CD1c-positive myeloid dendritic cell (primary cell): ENCODE measurements at regions not wholly inside any gene's neighbourhood (a gene's known extent, or its start where the extent isn't known, plus 50 kb on each side); places are given as distances from the start of the nearest gene placed in this dataset.

Source experiments
- DNase-seq: peaks from one replicate; pipeline ENCODE4 v3.0.0-alpha.2; 2016; ENCODE audit errors: extremely low spot score

DNA sequence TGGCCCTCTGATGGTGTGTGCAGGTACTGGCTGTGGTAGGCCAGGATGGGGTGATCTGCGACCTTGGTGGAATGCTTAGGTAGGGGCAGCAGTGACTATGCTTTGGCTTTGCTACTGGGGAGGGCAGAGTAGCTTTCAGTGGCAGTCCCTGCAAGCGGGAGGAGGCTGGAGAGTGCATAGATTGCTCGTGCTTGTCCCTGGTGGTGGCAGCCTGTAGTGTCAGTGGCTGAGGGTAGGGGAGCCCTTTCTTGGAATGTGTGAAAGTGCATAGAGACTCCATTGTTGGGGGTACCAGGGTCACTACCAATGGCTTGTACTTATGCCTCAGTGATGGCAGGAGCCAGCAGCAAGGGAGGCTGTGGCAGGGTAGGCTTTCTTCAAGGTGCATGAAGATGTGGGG is 582.6 kb downstream of the MRPL39 start:
- DNase-seq: no peak

DNA sequence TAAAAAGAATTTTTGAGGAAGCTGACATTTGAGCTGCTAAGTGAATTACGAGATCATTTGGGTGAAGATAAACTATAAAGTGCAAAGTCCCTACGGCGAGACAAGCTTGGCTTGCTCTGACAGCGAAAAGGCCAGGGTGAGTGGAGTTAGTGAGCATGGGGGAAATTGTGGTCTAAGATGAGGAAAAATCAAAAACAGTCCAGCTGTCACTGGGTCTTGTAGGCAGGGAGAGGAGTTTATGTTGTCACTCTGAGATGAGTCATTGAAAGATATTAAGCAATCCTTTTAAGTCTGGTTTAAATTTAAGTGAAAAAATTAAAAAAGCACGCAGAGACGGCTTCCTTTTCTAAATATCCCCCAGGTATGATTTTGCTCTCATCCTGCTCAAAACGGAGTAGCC is 601.9 kb downstream of the MRPL39 start:
- peak; percentile 5 for DNase-seq

DNA sequence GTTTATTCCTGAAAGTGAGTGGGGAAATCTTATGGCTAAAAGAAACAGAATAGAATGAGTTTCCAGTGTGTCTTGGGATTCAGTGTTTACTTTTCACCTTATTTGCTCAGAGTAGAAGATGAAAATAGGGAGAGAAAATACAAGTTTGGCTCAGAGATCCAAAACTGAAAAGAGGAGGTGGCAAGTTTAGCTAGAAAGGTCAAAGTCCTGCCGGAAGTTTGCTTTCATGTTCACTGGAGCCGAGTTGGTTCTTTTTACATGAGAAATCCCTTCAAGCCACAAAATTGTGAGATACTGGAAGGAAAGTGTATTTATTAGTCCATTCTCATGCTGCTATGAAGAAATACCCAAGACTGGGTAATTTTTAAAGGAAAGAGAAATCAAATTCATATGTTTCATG is 604.6 kb downstream of the MRPL39 start:
- no peak for DNase-seq

DNA sequence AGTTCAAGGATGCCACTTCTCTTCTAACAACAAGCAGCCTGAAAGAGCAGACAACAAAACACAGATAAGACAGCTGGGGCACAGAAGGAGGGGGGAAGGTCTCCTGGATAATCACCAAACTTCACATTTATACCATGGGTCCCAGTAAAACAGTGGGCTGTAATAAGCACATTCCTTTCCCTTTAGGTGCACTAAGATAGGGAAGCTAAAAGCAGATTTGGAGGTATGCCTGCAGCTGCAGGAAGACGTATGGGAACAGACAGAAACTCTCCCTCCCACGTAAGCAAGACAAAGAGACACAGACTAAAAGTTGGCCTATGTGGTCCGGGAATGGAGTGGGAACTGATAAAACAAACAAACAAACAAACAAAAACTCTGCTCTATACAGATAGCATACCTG is 612.1 kb downstream of the MRPL39 start:
- DNase-seq: no peak

DNA sequence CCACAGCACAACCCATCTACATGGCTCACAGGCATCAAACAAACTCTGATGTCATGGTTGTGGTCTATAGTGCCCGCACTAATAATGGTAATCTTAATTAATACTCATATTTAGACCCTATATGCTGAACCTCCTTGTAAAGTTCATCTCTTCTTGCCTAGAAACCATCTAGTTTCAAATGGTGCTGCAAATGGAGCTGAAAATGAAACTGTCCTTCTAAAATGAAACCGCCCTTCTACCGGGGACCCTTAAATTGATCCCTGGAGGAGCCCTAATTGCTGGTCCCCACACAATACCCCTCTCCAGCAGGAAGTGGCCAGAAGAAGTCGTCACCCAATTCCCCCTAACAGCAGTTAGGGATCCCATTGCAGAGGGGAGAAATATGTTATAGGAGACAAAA is 612.6 kb downstream of the MRPL39 start:
- no peak for DNase-seq

DNA sequence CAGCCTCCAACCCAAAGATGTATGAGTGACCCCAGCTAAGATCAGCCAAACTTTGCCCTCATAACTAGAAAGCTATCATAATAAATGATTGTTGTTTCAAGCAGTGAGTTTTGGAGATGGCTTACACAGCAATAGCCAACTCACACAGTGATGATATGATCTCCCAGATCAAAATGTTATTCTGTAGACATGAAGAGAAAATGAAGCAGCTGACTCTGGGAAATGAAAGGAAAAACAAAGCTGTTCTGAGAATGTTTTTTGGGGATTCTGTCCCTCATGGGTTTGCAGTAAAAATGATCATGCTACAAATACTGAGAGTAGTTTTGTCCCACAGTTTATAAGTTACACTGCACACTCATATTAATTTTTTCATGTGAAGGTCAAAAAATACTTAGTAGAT is 617.8 kb downstream of the MRPL39 start:
- no peak for DNase-seq

DNA sequence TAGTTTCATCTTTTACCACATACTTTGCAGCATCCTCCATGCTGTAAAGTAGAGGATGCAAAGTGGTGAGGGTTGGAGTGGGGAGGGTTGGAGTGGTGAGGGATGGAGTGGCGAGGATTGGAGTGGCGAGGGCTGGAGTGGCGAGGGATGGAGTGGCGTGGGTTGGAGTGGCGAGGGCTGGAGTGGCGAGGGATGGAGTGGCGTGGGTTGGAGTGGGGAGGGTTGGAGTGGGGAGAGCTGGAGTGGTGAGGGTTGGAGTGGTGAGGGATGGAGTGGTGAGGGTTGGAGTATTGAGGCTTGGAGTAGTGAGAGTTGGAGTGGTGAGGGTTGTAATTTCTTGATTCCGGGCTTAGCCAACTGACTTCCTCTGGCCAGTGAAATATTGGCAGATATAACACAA is 618.3 kb downstream of the MRPL39 start:
- DNase-seq: no peak

DNA sequence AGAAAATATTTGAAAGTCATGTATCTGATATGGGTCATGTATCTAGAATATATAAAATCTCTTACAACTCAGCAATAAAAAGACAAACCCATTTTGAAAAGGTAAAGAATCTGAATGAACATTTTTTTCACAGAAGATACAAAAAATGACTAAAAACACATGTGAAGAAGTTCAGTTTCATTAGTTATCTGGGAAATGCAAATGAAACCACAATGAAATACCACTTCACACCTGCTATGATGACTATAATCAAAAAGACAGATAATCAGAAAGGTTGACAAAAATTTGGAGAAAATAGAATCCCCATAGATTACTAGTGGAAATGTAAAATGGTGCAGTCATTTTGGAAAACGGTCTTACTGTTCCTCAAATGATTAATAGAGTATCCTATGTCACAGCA is 631.0 kb downstream of the MRPL39 start:
- no peak for DNase-seq

DNA sequence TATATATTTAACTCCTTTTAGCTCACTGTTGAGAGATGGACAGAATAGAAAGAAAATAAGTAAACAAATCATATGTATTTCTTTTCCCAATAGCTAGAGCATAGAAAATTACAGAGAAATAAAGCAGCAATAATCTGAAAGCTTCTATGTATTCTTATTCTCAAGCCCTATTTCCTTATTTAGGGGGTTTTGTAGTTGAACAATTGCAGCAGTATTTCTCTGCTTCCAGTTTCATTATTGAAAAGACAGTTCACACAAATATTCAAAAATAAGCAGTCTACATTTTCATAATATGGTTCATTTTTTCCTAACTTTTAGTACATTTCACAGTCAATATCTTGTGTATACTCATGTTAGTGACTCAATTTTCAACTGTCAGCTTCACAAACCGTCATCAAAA is 638.2 kb downstream of the MRPL39 start:
- no peak for DNase-seq

DNA sequence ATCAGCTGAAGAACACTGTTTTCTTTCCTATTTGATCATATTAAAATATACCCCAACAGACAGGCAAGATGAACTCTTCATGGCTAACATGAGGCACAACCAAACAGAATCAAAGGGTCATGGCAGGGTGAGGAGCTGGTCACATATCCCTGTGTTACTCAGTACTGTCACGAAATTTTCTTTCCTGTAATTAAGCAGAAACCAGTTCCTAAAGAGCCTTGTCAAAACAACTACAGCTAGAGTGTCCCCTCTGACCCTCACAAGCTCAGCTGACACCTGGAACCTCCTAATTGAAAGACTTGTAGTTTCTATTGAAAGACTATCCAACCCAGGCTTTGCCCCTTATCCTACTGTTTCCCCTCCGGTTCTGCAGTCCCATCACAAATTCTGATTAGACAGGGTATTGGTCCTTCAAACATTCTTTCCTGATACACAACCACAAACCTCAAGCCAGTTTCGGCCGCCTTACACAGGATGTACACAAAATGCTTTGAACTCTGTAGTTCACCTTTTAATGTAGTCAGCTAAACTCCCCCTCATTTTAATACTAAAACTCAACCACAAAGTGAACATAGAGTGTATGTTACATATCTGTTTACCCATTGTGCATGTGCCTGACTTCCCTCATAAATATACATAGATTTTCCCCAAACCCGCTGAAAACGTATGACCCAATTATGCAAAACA is 651.9 kb downstream of the MRPL39 start:
- no peak for DNase-seq

DNA sequence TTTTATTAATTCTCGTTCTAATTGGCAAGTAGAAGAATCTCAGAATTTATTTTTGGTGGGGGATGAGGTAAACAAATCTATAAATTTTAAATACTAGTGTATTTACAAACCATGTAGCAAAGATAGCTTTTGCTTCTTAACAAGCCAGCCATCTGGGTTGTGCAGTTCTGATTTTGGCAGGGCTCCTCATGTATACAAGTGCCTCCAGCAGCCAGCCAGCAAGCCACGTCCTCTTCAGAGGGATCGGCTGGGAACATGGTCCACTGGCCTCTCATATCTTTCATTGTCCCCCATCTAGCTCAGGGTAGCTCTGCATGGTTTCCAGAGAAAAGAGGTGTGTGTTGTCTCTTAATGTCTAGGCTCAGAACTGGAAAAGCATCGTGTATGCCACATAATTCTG is 659.1 kb downstream of the MRPL39 start:
- DNase-seq: no peak

DNA sequence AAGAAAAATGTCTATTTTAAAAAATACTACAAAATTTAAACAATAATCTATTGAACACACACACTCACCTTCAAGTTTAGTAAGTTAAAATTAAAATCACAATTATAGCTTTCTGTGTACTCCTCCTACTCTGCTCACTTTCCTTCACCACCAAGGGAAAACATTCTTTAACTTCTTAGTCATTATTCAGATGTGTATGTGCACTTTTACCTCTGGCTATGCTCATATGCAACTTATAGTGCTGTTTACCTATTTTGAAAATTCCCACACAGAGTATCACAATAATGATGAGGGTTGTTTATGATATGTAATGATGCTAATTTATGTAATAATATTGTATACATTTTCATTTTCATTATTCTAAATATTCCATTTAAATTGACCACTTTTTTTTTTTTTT is 661.4 kb downstream of the MRPL39 start:
- no peak for DNase-seq

DNA sequence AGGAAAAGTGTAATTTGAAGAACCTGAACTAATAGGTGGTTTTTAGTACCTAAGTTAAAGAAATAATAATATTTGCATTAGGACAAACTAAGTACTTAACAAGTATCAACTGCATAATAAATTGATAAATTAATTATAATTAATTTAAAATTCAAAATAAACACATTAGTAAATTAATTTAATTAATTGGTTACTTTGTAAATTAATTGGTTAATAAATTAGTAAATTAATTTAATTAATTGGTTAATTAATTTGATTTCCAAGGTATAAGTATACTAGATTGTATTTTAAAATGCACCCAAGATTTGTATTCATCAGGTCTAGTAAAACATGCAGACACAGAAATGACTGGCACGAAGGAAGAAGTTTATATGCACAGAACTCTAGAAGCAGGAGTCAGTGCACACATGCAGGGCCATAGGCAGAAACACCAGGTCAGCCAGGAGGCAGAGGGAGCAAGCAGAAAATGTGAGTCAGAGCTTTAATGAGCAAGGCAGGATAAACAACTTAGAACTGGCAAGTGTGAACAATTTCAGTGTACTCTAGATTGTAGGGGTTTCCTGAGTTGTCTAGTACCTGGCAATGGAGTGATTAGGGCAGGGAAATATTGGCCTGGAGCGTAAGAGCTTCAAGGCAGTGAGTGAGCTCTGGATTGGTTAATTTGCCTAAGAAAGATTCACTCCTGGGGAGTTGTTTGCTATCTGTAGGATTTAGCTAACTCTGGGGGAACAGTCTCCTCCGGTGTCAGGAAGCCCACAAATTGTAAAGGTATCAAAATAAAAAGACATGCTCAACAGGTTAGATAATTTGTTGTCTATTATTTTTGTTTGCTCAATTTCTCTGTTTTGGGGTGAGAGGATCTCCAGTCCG is 665.7 kb downstream of the MRPL39 start:
- no peak for DNase-seq

DNA sequence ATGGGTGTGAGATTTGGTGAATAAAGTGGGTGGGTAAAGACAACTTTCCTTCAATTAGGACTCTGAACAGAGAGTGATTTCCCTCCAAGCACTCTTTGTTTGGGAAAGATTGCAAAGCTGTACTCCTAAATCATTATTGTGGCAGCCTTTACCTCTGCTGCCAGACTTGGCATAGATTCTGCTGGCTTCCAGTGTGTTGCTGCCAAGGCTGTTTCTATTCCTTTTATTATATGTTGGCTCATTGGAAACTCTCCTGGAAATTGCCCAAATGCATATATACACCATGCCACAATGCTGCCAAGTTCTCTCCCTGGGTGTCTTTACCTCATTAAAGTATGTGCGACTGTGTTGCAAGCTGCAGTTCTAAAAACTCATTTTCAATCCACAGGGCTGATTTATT is 668.0 kb downstream of the MRPL39 start:
- DNase-seq: no peak

DNA sequence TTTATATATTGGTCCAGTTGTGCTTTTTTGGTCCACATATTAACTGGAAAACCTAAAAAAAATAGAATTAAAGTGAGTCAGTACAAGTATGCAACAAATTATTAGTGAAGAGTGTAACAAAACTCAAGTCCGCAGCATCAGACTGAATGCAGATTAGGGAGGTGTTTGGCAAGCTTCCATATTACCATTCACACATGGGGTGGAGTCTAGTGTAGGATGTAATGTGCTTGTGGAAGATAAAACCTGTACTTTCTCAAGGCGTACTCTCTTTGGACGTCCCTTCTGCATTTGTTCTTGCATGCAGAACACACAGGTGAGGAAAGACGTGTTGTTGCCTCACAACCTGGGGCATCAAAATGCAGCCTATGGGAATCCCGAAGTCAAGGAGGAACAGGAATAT is 668.7 kb downstream of the MRPL39 start:
- DNase-seq: no peak

DNA sequence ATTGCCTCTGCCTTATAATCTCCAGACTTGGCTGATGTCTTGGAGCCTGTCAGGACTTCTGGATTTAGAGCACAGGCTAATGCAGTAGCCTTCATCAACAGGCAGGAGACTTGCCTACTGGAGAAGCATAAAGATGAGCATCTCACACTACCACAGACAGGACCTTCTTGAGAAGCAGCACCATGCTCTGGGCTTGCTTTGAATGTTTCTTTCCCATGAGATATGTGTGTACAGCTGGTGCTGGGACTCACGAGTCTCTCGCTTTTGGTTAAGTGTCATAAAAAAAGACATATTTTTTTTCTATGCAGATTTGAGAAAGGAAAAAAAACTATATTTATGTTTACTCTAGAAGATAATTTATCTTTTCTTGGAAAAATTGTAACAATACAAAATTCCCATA is 671.3 kb downstream of the MRPL39 start:
- no peak for DNase-seq

DNA sequence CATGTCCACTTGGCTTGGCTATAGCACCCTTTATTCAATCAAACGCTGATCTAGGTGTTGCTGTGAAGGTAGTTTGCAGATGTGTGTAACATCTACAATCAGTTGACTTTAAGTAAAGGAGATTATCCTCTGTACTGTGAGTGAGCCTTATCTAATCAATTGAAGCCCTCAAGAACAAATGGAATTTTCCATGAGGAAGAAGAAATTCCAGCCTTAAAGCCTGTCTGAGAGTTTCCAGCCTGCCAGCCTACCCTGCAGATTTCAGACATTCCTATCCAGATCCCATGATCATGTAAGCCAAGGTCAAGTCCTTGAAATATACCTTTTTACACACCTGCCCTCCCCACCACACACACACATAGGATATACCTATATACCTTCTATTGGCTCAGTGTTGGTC is 696.7 kb downstream of the MRPL39 start:
- no peak for DNase-seq

DNA sequence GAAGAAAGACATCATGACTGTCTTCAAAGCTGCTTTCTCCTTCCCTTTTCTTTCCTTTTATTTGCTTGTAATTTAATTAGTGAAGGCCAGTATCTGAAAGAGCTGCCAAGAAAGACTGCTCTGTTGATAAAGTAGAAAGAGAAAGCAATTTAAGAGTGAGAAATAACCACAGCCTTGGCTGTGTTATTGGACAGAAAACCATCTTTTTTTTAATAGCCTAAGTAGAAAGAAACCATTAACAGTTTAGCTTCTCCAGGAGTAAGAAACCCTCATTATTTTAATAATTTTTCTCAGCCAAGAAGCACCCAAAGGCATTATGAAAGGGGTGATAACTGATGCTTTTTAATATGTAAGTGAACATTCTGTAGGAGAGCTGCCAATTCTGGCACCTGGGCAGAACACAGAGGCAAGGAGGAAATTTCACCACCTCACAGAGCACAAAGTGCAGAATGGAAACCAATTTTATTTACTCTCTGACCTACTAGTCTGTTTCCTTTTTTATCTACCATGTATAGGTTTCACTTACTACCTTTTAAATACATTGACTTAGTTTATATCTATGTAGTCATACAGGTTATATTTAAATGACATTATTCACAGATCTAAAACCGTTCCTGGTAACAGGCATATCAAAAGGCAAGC is 703.2 kb downstream of the MRPL39 start:
- no peak for DNase-seq

DNA sequence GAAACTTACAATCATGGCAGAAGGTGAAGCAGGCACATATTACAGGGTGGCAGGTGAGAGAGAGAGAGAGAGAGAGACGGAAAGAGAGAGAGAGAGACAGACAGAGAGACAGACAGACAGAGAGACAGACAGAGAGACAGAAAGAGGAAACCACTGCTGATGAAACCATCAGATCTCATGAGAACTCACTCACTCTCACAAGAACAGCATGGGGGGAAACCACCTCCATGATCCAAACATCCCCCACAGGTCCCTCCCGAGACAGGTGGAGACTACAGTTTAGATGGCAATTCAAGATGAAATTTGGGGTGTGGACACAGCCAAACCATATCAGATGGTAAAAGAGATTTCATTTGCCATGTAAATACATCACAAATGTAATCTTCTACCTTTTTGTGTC is 708.1 kb downstream of the MRPL39 start:
- no peak for DNase-seq

DNA sequence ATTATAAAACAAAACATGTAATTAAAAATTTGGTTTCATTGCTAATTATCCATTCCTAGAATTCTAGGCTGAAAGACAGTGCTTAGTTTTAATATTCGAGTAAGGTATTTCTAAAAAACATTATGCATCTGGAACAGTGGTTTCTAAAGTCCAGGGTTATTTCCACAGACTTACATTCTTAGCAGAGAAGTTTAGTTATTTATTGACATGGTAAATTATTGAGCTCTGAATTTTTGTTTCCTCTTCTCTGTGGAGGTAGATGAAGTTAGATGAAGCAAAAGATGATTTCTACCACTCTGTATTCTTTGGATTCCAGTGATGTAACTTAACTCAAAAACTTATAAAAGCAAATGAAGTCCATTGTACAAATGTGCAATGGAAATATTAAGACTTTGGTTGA is 709.4 kb downstream of the MRPL39 start:
- DNase-seq: no peak

DNA sequence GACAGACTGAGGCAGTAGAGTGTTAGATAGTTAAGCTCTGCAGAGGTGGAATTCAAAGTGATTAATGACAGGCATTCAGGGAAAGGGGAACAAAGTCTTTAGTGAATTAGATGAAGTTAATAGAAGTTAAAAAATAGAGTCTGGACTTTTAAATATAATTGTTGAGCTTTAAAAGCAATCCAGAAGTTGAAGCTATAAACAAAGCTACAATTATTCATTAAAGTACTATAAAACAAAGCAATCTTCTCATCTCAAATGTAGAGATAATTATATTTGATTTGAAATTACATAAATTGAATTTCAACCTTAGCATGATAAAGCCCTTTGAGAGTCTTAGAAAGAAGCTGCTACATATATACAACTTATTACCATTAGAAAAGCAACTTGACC is 710.6 kb downstream of the MRPL39 start:
- DNase-seq: no peak

DNA sequence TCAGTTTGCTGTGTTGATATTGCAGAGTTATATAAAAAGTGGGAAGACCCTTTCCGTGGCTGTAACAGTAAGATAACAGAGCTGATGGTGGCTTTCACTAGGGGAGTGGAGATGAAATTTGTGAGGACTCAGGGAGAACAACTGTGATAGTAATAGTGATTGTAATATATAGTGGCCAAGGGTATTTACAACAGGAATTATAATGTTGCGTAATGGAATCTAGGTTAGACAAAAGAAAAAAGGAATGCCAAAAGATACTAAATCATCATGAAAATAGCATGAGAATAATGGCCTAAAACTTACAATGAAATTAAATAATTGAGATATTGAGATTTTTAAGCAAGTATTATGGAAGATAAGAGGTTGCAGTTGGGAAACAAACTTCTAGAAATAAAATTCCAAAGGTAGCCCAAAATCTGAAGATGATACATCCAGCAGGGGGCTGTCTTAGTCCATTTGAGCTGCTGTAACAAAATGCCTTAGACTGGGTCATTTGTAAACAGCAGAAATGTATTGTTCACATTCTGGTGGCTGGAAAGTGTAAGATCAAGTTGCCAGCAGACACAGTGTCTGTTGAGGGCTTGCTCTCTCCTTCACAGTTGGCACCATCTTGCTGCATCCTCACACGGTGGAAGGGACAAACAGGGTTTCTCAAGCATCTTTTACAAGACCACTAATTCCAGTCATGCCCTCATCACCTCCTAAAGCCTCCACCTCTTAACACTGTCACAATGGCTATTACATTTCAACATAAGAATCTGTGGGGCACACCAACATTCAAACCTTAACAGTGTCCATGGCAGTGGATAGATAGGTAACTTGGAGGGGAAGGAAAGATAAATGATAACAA is 711.2 kb downstream of the MRPL39 start:
- DNase-seq: no peak
